Astrocyte of the cerebellum (primary cell): ENCODE measurements at regions not wholly inside any gene's neighbourhood (a gene's known extent, or its start where the extent isn't known, plus 50 kb on each side); places are given as distances from the start of the nearest gene placed in this dataset.

Source experiments
- DNase-seq: peaks from one replicate; pipeline ENCODE4 v3.0.0-alpha.2; 2011; ENCODE audit warnings: low read depth
- H3K4me3 ChIP-seq: 2 replicates; pipeline ENCODE4 v1.5.1; 2011; ENCODE audit warnings: mild to moderate bottlenecking, low read depth, low read length, moderate library complexity
- in situ Hi-C: cut with HindIII; loops from 2 replicates; pipeline ENCODE4 v1.10.0; 2017; ENCODE audit warnings: low sequenced_read_pairs
- TF ChIP-seq, protein P1 (sequence below): IDR thresholded peaks from 2 replicates; pipeline ENCODE4 v1.5.1; 2012; ENCODE audit warnings: low read length, low read depth, moderate library complexity, mild to moderate bottlenecking; ENCODE audit errors: missing control alignments

- no peak for DNase-seq
- TF ChIP-seq, protein P1, sequence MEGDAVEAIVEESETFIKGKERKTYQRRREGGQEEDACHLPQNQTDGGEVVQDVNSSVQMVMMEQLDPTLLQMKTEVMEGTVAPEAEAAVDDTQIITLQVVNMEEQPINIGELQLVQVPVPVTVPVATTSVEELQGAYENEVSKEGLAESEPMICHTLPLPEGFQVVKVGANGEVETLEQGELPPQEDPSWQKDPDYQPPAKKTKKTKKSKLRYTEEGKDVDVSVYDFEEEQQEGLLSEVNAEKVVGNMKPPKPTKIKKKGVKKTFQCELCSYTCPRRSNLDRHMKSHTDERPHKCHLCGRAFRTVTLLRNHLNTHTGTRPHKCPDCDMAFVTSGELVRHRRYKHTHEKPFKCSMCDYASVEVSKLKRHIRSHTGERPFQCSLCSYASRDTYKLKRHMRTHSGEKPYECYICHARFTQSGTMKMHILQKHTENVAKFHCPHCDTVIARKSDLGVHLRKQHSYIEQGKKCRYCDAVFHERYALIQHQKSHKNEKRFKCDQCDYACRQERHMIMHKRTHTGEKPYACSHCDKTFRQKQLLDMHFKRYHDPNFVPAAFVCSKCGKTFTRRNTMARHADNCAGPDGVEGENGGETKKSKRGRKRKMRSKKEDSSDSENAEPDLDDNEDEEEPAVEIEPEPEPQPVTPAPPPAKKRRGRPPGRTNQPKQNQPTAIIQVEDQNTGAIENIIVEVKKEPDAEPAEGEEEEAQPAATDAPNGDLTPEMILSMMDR: no peak
- in situ Hi-C loops: no loop called here
- no peak overlapping the region for H3K4me3 ChIP-seq
Observed at GRCh38 chr3:111324151-111324550, 217.8 kb upstream of the CD96 start.

GRCh38 chr3:111324645-111325044 lies 217.4 kb upstream of the CD96 start:
- DNase-seq: no peak

DNA sequence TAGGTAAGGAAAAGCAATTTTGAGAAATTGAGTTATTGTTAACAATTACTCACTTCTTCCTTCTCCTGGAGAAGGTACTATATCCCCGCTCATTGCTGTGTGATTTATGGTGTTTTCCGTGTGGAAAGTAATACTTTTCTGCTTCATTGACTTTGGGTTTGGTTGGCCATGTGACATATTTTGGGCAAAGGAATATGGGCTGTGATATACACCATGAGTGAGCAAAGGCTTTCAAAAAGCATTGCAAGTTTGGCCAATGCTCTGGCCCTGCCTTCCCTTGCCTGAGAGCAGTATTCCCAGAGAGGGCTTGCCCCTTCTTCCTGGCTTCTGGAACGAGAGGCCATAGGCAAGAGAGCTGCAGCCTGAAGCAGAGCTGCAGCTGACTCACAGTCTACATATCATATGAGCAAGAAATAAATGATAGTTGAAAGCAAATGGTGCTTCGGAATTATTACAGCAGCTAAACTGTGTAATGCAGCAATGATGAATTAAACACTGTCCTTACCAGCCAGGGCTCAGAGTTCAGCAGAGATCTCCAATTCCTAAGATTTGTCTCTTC lies 216.8 kb upstream of the CD96 start:
- TF ChIP-seq, protein P1: no peak
- no peak overlapping the region for H3K4me3 ChIP-seq
- in situ Hi-C loops: no loop called here
- no peak for DNase-seq

More at GRCh38 chr3:111324645-111325044, 217.4 kb upstream of the CD96 start:
- in situ Hi-C loops: no loop called here
- no peak overlapping the region for H3K4me3 ChIP-seq
- TF ChIP-seq, protein P1: no peak

- in situ Hi-C loops: no loop called here
- TF ChIP-seq, protein P1: no peak
- H3K4me3 ChIP-seq: no peak overlapping the region
- DNase-seq: peak; percentile 50
Observed at GRCh38 chr3:111326144-111326995, 215.6 kb upstream of the CD96 start.

DNA sequence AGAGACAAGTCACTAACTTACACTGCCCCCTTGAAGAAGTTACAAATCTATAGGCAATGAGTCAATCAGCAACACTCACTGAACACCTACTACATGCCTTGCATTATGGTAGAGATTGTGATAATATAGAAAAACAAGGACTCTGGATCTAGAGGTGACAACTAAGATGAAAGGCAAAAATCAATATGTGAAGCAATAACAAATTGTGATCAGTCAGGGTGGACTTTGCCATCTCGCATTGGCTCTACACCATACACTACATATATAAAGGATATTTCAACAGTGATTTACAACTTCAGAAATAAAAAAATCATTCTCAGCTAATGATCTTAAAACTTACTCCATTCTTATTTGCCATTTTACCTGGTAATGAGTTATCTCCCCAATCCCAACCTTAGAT lies 210.7 kb upstream of the CD96 start:
- in situ Hi-C loops: no loop called here
- no peak overlapping the region for H3K4me3 ChIP-seq
- DNase-seq: no peak
- TF ChIP-seq, protein P1: no peak

- H3K4me3 ChIP-seq: no peak overlapping the region
- in situ Hi-C loops: no loop called here
- DNase-seq: no peak
- TF ChIP-seq, protein P1: no peak
Observed at GRCh38 chr3:111331912-111332311, 210.1 kb upstream of the CD96 start.
